GM23248 (cell line): ENCODE measurements at regions not wholly inside any gene's neighbourhood (a gene's known extent, or its start where the extent isn't known, plus 50 kb on each side); places are given as distances from the start of the nearest gene placed in this dataset.

Experiments
- DNase-seq: peaks from one replicate; pipeline ENCODE4 v3.0.0-alpha.2; 2015
- H2AFZ ChIP-seq: fragments of 200-600 bp; sonication (generic); 2 replicates; pipeline ENCODE4 v1.6.1; 2016; ENCODE audit warnings: antibody characterized with exemption
- H3F3A ChIP-seq: fragments of 200-600 bp; sonication (generic); 2 replicates; pipeline ENCODE4 v1.6.1; 2016; ENCODE audit warnings: mild to moderate bottlenecking, antibody characterized with exemption, mixed run types; ENCODE audit not compliant: insufficient read depth
- H3K27ac ChIP-seq: fragments of 200-600 bp; sonication (generic); 2 replicates; pipeline ENCODE4 v1.5.1; 2016; ENCODE audit warnings: mild to moderate bottlenecking
- H3K27me3 ChIP-seq: fragments of 200-600 bp; sonication (generic); replicated peaks from 2 replicates; pipeline ENCODE4 v1.6.1; 2016; ENCODE audit warnings: mild to moderate bottlenecking; ENCODE audit not compliant: insufficient read depth
- H3K36me3 ChIP-seq: fragments of 200-600 bp; sonication (generic); 2 replicates; pipeline ENCODE4 v1.6.1; 2016; ENCODE audit warnings: low read depth, mild to moderate bottlenecking
- H3K4me1 ChIP-seq: fragments of 200-600 bp; sonication (generic); 2 replicates; pipeline ENCODE4 v1.6.1; 2016; ENCODE audit warnings: mild to moderate bottlenecking; ENCODE audit not compliant: insufficient read depth
- H3K4me2 ChIP-seq: fragments of 200-600 bp; sonication (generic); one replicate; pipeline ENCODE4 v1.6.1; 2016; ENCODE audit warnings: mild to moderate bottlenecking; ENCODE audit not compliant: unreplicated experiment
- H3K4me3 ChIP-seq: fragments of 200-600 bp; sonication (generic); 2 replicates; pipeline ENCODE4 v1.5.1; 2016; ENCODE audit warnings: mild to moderate bottlenecking
- H3K79me2 ChIP-seq: fragments of 200-600 bp; sonication (generic); 2 replicates; pipeline ENCODE4 v1.6.1; 2016; ENCODE audit warnings: mild to moderate bottlenecking; ENCODE audit not compliant: insufficient read depth
- H3K9ac ChIP-seq: fragments of 200-600 bp; sonication (generic); 2 replicates; pipeline ENCODE4 v1.6.1; 2016; ENCODE audit warnings: mild to moderate bottlenecking
- H3K9me2 ChIP-seq: fragments of 200-600 bp; sonication (generic); 2 replicates; pipeline ENCODE4 v1.6.1; 2016; ENCODE audit warnings: mixed run types, mild to moderate bottlenecking, moderate library complexity; ENCODE audit not compliant: insufficient read depth
- H3K9me3 ChIP-seq: fragments of 200-600 bp; sonication (generic); one replicate; pipeline ENCODE4 v1.6.1; 2017; ENCODE audit warnings: low read depth
- H4K20me1 ChIP-seq: fragments of 200-600 bp; sonication (generic); 2 replicates; pipeline ENCODE4 v1.6.0; 2016; ENCODE audit not compliant: insufficient read depth
- EZH2 ChIP-seq: fragments of 200-600 bp; sonication (generic); IDR thresholded peaks from 2 replicates; pipeline ENCODE4 v1.6.1; 2018; ENCODE audit warnings: antibody characterized with exemption, mild to moderate bottlenecking; ENCODE audit not compliant: insufficient read depth, poor library complexity, severe bottlenecking
- EZH2phosphoT487 ChIP-seq: fragments of 200-600 bp; sonication (generic); IDR thresholded peaks from 2 replicates; pipeline ENCODE4 v1.6.1; 2018; ENCODE audit warnings: antibody characterized with exemption, moderate library complexity, mild to moderate bottlenecking, low read depth; ENCODE audit not compliant: insufficient read depth
- WGBS, 2 experiments: methylation state at CpG; one replicate each; pipeline ENCODE4 v1.1.6; 2015 to 2017; ENCODE audit warnings: low lambda C conversion rate in 2 of 2, low coverage in 1 of 2; ENCODE audit errors: missing lambda C conversion rate in 2 of 2; 5-methylcytosine and 5-hydroxymethylcytosine counted together
- in situ Hi-C: fragments of 300-500 bp; cut with MboI; formaldehyde crosslinking; loops from 2 replicates; pipeline ENCODE4 v1.15.0; 2020

GRCh38 chr2:2523461-2524347 lies 192.6 kb upstream of the MYT1L start:
- no peaks in the 10 kb centered on the region for H4K20me1 ChIP-seq
- no peak overlapping the region for H3K9ac ChIP-seq
- H3K9me3 ChIP-seq: no peaks in the 10 kb centered on the region
- no peak overlapping the region for H3K4me2 ChIP-seq
- WGBS, 2 experiments: 20 to 26% methylated on average over 7 of the region's 7 CpGs
- H3K36me3 ChIP-seq: no peaks in the 10 kb centered on the region
- no peaks in the 10 kb centered on the region for H3K4me1 ChIP-seq
- H2AFZ ChIP-seq: no peak overlapping the region
- no peak for TF ChIP-seq EZH2
- no peak for TF ChIP-seq EZH2phosphoT487
- no peaks in the 10 kb centered on the region for H3K9me2 ChIP-seq
- H3K79me2 ChIP-seq: no peaks in the 10 kb centered on the region
- no peak overlapping the region for H3K27ac ChIP-seq
- H3F3A ChIP-seq: no peaks in the 10 kb centered on the region
- H3K4me3 ChIP-seq: no peak overlapping the region
- DNase-seq: no peak
- in situ Hi-C loops: no loop called here
- H3K27me3 ChIP-seq: no peaks in the 10 kb centered on the region

GRCh38 chr2:2520401-2520811 lies 189.3 kb upstream of the MYT1L start:
- Histone ChIP-seq H3K36me3 (no peaks in the 10 kb centered on the region), H3K4me1 (no peaks in the 10 kb centered on the region), H3K4me3 (no peak overlapping the region), H3K4me2 (no peak overlapping the region), H3K27me3 (no peaks in the 10 kb centered on the region), H3K9ac (no peak overlapping the region), H3K27ac (no peak overlapping the region), H3F3A (no peaks in the 10 kb centered on the region), H3K9me3 (no peaks in the 10 kb centered on the region), H3K9me2 (no peaks in the 10 kb centered on the region), H2AFZ (no peak overlapping the region), H3K79me2 (no peaks in the 10 kb centered on the region), H4K20me1 (no peaks in the 10 kb centered on the region)
- WGBS, 2 experiments: 3 to 7% methylated on average over 10 of the region's 10 CpGs
- in situ Hi-C loops: no loop called here
- no peak for DNase-seq
- TF ChIP-seq EZH2phosphoT487: no peak
- TF ChIP-seq EZH2: no peak

GRCh38 chr2:2519381-2519780 lies 188.3 kb upstream of the MYT1L start:
- no peaks in the 10 kb centered on the region for H3K9me2 ChIP-seq
- DNase-seq: no peak
- H3K4me3 ChIP-seq: no peak overlapping the region
- no peak for TF ChIP-seq EZH2phosphoT487
- TF ChIP-seq EZH2: no peak
- H3K4me2 ChIP-seq: no peak overlapping the region
- no peak overlapping the region for H3K9ac ChIP-seq
- H3K36me3 ChIP-seq: no peaks in the 10 kb centered on the region
- no peaks in the 10 kb centered on the region for H3F3A ChIP-seq
- H3K79me2 ChIP-seq: no peaks in the 10 kb centered on the region
- H3K4me1 ChIP-seq: no peaks in the 10 kb centered on the region
- H3K27me3 ChIP-seq: no peaks in the 10 kb centered on the region
- H3K9me3 ChIP-seq: no peaks in the 10 kb centered on the region
- H4K20me1 ChIP-seq: no peaks in the 10 kb centered on the region
- H2AFZ ChIP-seq: no peak overlapping the region
- in situ Hi-C loops: no loop called here
- no peak overlapping the region for H3K27ac ChIP-seq
- 0 to 7% methylated on average over 1 of the region's 1 CpG for WGBS, 2 experiments

- H3K9me2 ChIP-seq: no peaks in the 10 kb centered on the region
- H3F3A ChIP-seq: no peaks in the 10 kb centered on the region
- no peak for DNase-seq
- no peak overlapping the region for H3K4me3 ChIP-seq
- H3K4me1 ChIP-seq: no peaks in the 10 kb centered on the region
- no peaks in the 10 kb centered on the region for H3K79me2 ChIP-seq
- H4K20me1 ChIP-seq: no peaks in the 10 kb centered on the region
- no peaks in the 10 kb centered on the region for H3K27me3 ChIP-seq
- in situ Hi-C loops: no loop called here
- H2AFZ ChIP-seq: no peak overlapping the region
- no peaks in the 10 kb centered on the region for H3K36me3 ChIP-seq
- H3K9ac ChIP-seq: no peak overlapping the region
- no peak overlapping the region for H3K4me2 ChIP-seq
- 30 to 33% methylated on average over 2 of the region's 2 CpGs for WGBS, 2 experiments
- no peak for TF ChIP-seq EZH2phosphoT487
- TF ChIP-seq EZH2: no peak
- H3K27ac ChIP-seq: no peak overlapping the region
- H3K9me3 ChIP-seq: no peaks in the 10 kb centered on the region
These were observed 186.3 kb upstream of the MYT1L start for GRCh38 chr2:2517399-2517798.
